H1 (cell line): ENCODE measurements at regions not wholly inside any gene's neighbourhood (a gene's known extent, or its start where the extent isn't known, plus 50 kb on each side); places are given as distances from the start of the nearest gene placed in this dataset.

Experiments used
- CBX5 ChIP-seq: fragments of 300-800, 300-1000 bp; sonication (generic); IDR thresholded peaks from 2 replicates; pipeline ENCODE4 v1.7.1; 2016; ENCODE audit warnings: antibody characterized with exemption, low read length, low read depth
- CREB1 ChIP-seq: IDR thresholded peaks from 2 replicates; pipeline ENCODE4 v1.6.1; 2012; ENCODE audit warnings: inconsistent platforms
- CTCF ChIP-seq, 3 experiments: IDR thresholded peaks; 1 replicate in 2 of 3; 2 replicates in 1 of 3; pipeline versions ENCODE4 v1.5.1 to v1.6.1; 2011; ENCODE audit warnings: low read length in 3 of 3, mild to moderate bottlenecking in 3 of 3, inconsistent platforms in 2 of 3, low read depth in 1 of 3, moderate library complexity in 1 of 3; ENCODE audit not compliant: insufficient read depth in 1 of 3; ENCODE audit errors: control extremely low read depth in 1 of 3
- EP300 ChIP-seq, 2 experiments: IDR thresholded peaks; 1 replicate in 1 of 2; 2 replicates in 1 of 2; pipeline ENCODE4 v1.6.1; 2011 to 2012; ENCODE audit warnings: low read depth in 2 of 2, low read length in 2 of 2, mild to moderate bottlenecking in 2 of 2, borderline replicate concordance in 1 of 2, inconsistent platforms in 1 of 2, moderate library complexity in 1 of 2
- EZH2 ChIP-seq: fragments of 200-600 bp; sonication (generic); IDR thresholded peaks from 2 replicates; pipeline ENCODE4 v1.7.1; 2012; ENCODE audit warnings: low read depth, mild to moderate bottlenecking, moderate library complexity, low read length, inconsistent platforms; ENCODE audit not compliant: severe bottlenecking
- PHF8 ChIP-seq: fragments of 200-600 bp; sonication (generic); conservative IDR thresholded peaks from 2 replicates; pipeline ENCODE4 v1.7.1; 2012; ENCODE audit warnings: low read depth, mild to moderate bottlenecking, inconsistent platforms, low read length, moderate library complexity
- POLR2A ChIP-seq, 2 experiments: IDR thresholded peaks; 1 replicate in 1 of 2; 2 replicates in 1 of 2; pipeline ENCODE4 v1.6.1; 2011; ENCODE audit warnings: low read depth in 2 of 2, low read length in 2 of 2, mild to moderate bottlenecking in 2 of 2; ENCODE audit errors: control extremely low read depth in 1 of 2
- POLR2AphosphoS5 ChIP-seq: IDR thresholded peaks from 2 replicates; pipeline ENCODE4 v1.6.1; 2011; ENCODE audit warnings: low read depth, low read length
- RNF2 ChIP-seq: fragments of 200-900, 300-1000 bp; sonication (generic); IDR thresholded peaks from 2 replicates; pipeline ENCODE4 v1.7.1; 2016; ENCODE audit warnings: borderline replicate concordance, low read depth, mild to moderate bottlenecking, antibody characterized with exemption, low read length; ENCODE audit not compliant: poor library complexity, severe bottlenecking; ENCODE audit errors: missing control alignments
- SP1 ChIP-seq: IDR thresholded peaks from 2 replicates; pipeline ENCODE4 v1.6.1; 2011; ENCODE audit warnings: low read depth, low read length
- SUZ12 ChIP-seq: fragments of 200-600 bp; sonication (generic); IDR thresholded peaks from 2 replicates; pipeline ENCODE4 v1.6.1; 2012; ENCODE audit warnings: mild to moderate bottlenecking, inconsistent platforms, low read length, moderate library complexity, mixed read lengths
- YY1 ChIP-seq: IDR thresholded peaks from 2 replicates; pipeline ENCODE4 v1.6.1; 2011; ENCODE audit warnings: low read depth, mild to moderate bottlenecking, low read length
- ZNF274 ChIP-seq: IDR thresholded peaks from 2 replicates; pipeline ENCODE4 v1.7.0; 2012; ENCODE audit warnings: low read length, borderline replicate concordance; ENCODE audit errors: extremely low read depth
- TF ChIP-seq, protein P1 (sequence below): IDR thresholded peaks from 2 replicates; pipeline ENCODE4 v1.6.1; 2011; ENCODE audit warnings: low read length, improper control_type of control experiment

DNA sequence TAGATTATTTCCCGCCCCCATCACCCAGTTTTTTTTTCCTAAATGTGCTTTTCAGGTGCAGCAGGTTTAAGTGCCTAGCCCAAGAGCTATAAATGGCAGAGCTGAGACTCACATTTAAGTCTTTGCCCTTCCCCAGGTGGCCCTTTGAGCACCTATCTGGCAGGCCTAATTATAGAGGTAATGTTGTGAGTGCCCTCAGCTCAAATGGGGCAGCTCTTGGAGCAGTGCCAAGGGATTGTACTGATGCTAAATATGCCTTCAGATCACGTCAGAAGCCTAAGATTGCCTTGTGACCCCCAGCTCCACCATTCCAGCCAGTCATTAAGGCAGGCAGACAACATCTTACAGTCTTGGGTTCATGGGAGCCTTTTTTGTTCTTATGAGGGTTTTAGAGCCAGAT is 159.5 kb downstream of the RPLP1 start:
- TF ChIP-seq CTCF (IDR thresholded peaks at IDR 0.05; ENCODE audit: control extremely low read depth in 1 of 3, insufficient read depth in 1 of 3, low read depth in 1 of 3, low read length in 3 of 3): no peak
- no peak for TF ChIP-seq EZH2
- TF ChIP-seq, protein P1, sequence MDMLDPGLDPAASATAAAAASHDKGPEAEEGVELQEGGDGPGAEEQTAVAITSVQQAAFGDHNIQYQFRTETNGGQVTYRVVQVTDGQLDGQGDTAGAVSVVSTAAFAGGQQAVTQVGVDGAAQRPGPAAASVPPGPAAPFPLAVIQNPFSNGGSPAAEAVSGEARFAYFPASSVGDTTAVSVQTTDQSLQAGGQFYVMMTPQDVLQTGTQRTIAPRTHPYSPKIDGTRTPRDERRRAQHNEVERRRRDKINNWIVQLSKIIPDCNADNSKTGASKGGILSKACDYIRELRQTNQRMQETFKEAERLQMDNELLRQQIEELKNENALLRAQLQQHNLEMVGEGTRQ: no peak
- TF ChIP-seq CREB1: no peak
- no peak for TF ChIP-seq PHF8
- TF ChIP-seq POLR2A (IDR thresholded peaks at IDR 0.05; ENCODE audit: control extremely low read depth in 1 of 2, low read depth in 2 of 2, low read length in 2 of 2): no peak
- TF ChIP-seq SP1: no peak
- TF ChIP-seq YY1: no peak
- no peak for TF ChIP-seq RNF2
- TF ChIP-seq SUZ12: no peak
- TF ChIP-seq POLR2AphosphoS5: no peak
- TF ChIP-seq CBX5: no peak
- no peak for TF ChIP-seq ZNF274
- TF ChIP-seq EP300 (IDR thresholded peaks at IDR 0.05; ENCODE audit: borderline replicate concordance in 1 of 2, low read depth in 2 of 2, low read length in 2 of 2): no peak
